DOHH2 (cell line): ENCODE measurements at regions not wholly inside any gene's neighbourhood (a gene's known extent, or its start where the extent isn't known, plus 50 kb on each side); places are given as distances from the start of the nearest gene placed in this dataset.

Source experiments
- CTCF ChIP-seq: fragments of 200-600 bp; sonication (generic); IDR thresholded peaks from one replicate; pipeline ENCODE4 v1.5.1; 2014; ENCODE audit warnings: antibody characterized with exemption, mild to moderate bottlenecking, low read depth, low read length; ENCODE audit not compliant: poor library complexity, severe bottlenecking
- EZH2phosphoT487 ChIP-seq: fragments of 200-600 bp; sonication (generic); IDR thresholded peaks from 2 replicates; pipeline ENCODE4 v1.6.1; 2017; ENCODE audit warnings: borderline replicate concordance, mild to moderate bottlenecking, antibody characterized with exemption, low read length, moderate library complexity, mixed read lengths

GRCh38 chr1:230016159-230016558 lies 50.9 kb upstream of the GALNT2 start:
- no peak for TF ChIP-seq CTCF
- no peak for TF ChIP-seq EZH2phosphoT487
